Vagina (tissue), 2 donors: ENCODE measurements at regions not wholly inside any gene's neighbourhood (a gene's known extent, or its start where the extent isn't known, plus 50 kb on each side); places are given as distances from the start of the nearest gene placed in this dataset.

Experiments
- DNase-seq, 2 donors: peaks; one replicate each; pipeline ENCODE4 v3.0.0-alpha.2; 2017; ENCODE audit errors: extremely low spot score in 2 of 2
- H3K27ac ChIP-seq: fragments of 200-600 bp; sonication (generic); one replicate; pipeline ENCODE4 v1.5.1; 2019
- H3K27me3 ChIP-seq: fragments of 200-600 bp; sonication (generic); one replicate; pipeline ENCODE4 v1.5.1; 2019
- H3K36me3 ChIP-seq, 2 donors: fragments of 200-600 bp; sonication (generic); one replicate each; pipeline ENCODE4 v1.5.1; 2017 to 2019
- H3K4me1 ChIP-seq: fragments of 200-600 bp; sonication (generic); one replicate; pipeline ENCODE4 v1.5.1; 2019
- H3K4me3 ChIP-seq, 2 donors: fragments of 200-600 bp; sonication (generic); 1 replicate in 1 of 2; 2 replicates in 1 of 2; pipeline ENCODE4 v1.5.1; 2016 to 2019
- H3K9me3 ChIP-seq: fragments of 200-600 bp; sonication (generic); one replicate; pipeline ENCODE4 v1.5.1; 2019
- CTCF ChIP-seq, 3 experiments: fragments of 450-650 bp in 2 of 3; fragments of 200-600 bp in 1 of 3; sonication (generic) in 1 of 3; IDR thresholded peaks; one replicate each; pipeline ENCODE4 v1.5.1; 2017 to 2019; ENCODE audit warnings: antibody characterized with exemption in 3 of 3, mild to moderate bottlenecking in 2 of 3, moderate library complexity in 2 of 3
- POLR2A ChIP-seq, 2 donors: fragments of 450-650 bp; IDR thresholded peaks; one replicate each; pipeline ENCODE4 v1.6.1; 2017; ENCODE audit warnings: antibody characterized with exemption in 2 of 2, mild to moderate bottlenecking in 2 of 2, moderate library complexity in 2 of 2
- POLR2AphosphoS5 ChIP-seq, 2 donors: sonication (generic); formaldehyde crosslinking; IDR thresholded peaks; one replicate each; pipeline ENCODE4 v1.9.0; 2017; ENCODE audit warnings: antibody characterized with exemption in 2 of 2, mild to moderate bottlenecking in 2 of 2, low read depth in 1 of 2; ENCODE audit not compliant: insufficient read depth in 1 of 2
- intact Hi-C: fragments of 100-400 bp; cut with DNase I; formaldehyde crosslinking; loops from one replicate; pipeline ENCODE4 v1.15.1; 2023

DNA sequence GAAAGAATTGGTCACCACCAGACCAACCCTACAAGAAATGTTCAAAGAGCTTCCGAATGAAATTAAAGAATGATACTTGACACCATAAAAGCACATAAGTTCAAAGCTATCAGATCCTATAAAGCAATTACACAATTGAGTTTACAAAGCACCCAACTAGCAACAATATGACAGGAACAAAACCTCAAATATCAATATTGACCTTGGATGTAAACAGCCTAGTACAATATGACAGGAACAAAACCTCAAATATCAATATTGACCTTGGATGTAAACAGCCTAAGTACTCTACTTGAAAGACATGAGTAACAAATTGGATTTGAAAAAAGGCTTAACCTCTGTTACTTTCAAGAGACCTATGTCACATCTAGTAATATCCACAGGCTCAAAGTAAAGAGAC is 1201.4 kb downstream of the XPNPEP1 start:
- Histone ChIP-seq H3K9me3 (no peaks in the 10 kb centered on the region), H3K27me3 (no peaks in the 10 kb centered on the region), H3K27ac (no peak overlapping the region), H3K36me3 (no peaks in the 10 kb centered on the region), H3K4me1 (no peaks in the 10 kb centered on the region), H3K4me3 (no peak overlapping the region)
- DNase-seq: no peak
- no peak for TF ChIP-seq POLR2AphosphoS5 (IDR thresholded peaks at IDR 0.05; ENCODE audit: insufficient read depth in 1 of 2, low read depth in 1 of 2)
- no peak for TF ChIP-seq POLR2A (IDR thresholded peaks at IDR 0.05)
- TF ChIP-seq CTCF (IDR thresholded peaks at IDR 0.05): no peak
- intact Hi-C loops: no loop called here

GRCh38 chr10:108716352-108716751 is 1207.0 kb downstream of the XPNPEP1 start:
- intact Hi-C loops: no loop called here
- DNase-seq: no peak
- H3K4me3 ChIP-seq: no peak overlapping the region
- TF ChIP-seq POLR2A (IDR thresholded peaks at IDR 0.05) (no peak), POLR2AphosphoS5 (IDR thresholded peaks at IDR 0.05; ENCODE audit: insufficient read depth in 1 of 2, low read depth in 1 of 2) (no peak), CTCF (IDR thresholded peaks at IDR 0.05) (no peak)
- H3K27ac ChIP-seq: no peak overlapping the region
- no peaks in the 10 kb centered on the region for H3K4me1 ChIP-seq
- H3K9me3 ChIP-seq: no peaks in the 10 kb centered on the region
- no peaks in the 10 kb centered on the region for H3K27me3 ChIP-seq
- H3K36me3 ChIP-seq: no peaks in the 10 kb centered on the region

DNA sequence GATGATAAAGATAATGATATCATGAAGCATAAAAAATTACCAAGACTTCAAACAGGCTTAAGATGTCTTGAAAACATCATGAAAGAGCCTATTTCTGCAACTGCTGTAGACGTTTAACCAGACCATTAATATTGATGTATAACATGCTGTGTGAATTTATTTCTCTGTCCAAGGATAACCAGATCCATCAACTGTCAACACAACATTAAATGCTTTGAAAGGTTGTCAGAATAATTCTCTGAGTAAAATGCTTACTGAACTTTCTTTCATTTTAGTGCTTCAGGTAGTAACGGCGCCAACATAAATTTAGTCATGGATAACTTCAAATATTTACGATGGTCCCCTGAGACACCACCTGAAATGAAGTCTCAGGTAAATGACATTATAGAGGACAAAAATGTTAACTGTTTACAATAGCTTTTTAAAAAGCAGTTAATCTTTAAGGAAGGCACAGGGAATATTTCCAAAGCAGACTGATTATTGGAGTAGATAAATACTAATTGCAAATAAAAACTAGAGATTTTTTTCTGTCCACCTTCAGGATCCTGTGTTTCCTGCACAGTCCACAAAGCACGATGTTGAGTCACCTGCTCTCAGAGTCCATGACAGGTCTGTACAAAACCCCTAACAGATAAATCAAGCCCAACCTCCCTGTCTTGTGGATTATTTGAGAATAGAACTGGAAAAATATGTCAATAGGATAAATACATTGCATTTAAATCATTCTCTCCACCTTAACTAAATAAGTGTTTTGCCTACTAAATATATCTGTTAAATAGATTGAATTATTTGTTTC is 1213.2 kb downstream of the XPNPEP1 start:
- Histone ChIP-seq H3K4me3 (no peak overlapping the region), H3K4me1 (no peaks in the 10 kb centered on the region), H3K36me3 (no peaks in the 10 kb centered on the region), H3K27me3 (no peaks in the 10 kb centered on the region), H3K27ac (no peak overlapping the region), H3K9me3 (no peaks in the 10 kb centered on the region)
- no peak for TF ChIP-seq POLR2AphosphoS5 (IDR thresholded peaks at IDR 0.05; ENCODE audit: insufficient read depth in 1 of 2, low read depth in 1 of 2)
- no peak for TF ChIP-seq CTCF (IDR thresholded peaks at IDR 0.05)
- no peak for TF ChIP-seq POLR2A (IDR thresholded peaks at IDR 0.05)
- DNase-seq: no peak
- intact Hi-C loops: no loop called here

DNA sequence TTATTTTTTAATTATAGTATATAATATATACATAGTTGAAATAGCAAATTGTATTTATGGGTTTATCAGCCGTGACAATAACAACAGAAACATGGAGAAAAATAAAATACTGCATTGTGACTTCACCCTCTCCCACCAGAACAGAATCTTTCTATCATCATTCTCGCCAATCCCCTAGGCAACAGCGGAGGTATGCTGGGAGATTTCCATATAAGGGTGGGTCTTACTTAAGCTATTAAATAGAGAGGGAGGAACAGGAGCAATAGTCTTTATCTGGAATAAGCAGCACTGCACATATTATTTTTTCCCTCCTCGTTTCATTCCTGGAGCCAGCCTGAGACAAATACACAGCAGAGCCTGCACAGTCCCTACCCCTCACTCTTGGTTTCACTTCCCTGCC is 1214.9 kb downstream of the XPNPEP1 start:
- intact Hi-C loops: no loop called here
- no peak for TF ChIP-seq POLR2A (IDR thresholded peaks at IDR 0.05)
- no peak for TF ChIP-seq POLR2AphosphoS5 (IDR thresholded peaks at IDR 0.05; ENCODE audit: insufficient read depth in 1 of 2, low read depth in 1 of 2)
- TF ChIP-seq CTCF (IDR thresholded peaks at IDR 0.05): no peak
- no peaks in the 10 kb centered on the region for H3K4me1 ChIP-seq

DNA sequence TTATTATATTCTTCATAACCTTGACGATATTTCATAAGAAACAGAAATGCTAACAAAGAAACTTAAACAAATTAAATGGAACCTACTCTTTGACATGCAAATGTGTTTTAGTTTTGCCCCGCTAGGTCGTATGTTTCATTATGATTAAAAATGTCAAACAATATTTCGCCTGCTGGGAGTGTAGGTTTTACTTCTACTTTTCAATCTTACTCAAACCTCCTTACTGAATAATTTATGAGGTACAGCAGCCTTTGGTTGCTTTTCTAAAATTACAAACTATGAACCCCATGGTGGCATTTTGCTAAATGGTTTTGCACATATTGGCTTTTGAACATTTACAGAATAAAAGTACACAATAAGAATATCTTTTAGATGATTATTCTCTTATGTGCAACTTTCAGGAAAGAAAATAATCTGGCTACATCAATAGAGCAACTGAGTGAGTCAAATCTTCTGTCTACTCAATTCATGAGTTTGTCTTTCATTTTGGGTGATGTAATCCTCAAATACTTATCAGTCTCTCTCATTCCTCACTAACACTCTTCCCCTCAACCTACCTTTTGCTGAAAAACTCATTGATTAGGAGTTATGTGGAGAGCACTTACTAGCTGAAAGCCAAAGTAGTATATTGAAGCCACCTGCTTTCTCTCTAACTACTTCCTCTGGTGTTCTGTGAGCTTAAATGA is 1226.4 kb downstream of the XPNPEP1 start:
- no peak overlapping the region for H3K27ac ChIP-seq
- no peaks in the 10 kb centered on the region for H3K9me3 ChIP-seq
- no peak for TF ChIP-seq POLR2AphosphoS5 (IDR thresholded peaks at IDR 0.05; ENCODE audit: insufficient read depth in 1 of 2, low read depth in 1 of 2)
- TF ChIP-seq POLR2A (IDR thresholded peaks at IDR 0.05): no peak
- no peak for TF ChIP-seq CTCF (IDR thresholded peaks at IDR 0.05)
- no peaks in the 10 kb centered on the region for H3K27me3 ChIP-seq
- H3K4me3 ChIP-seq: no peak overlapping the region
- intact Hi-C loops: no loop called here
- no peaks in the 10 kb centered on the region for H3K4me1 ChIP-seq
- no peaks in the 10 kb centered on the region for H3K36me3 ChIP-seq
- no peak for DNase-seq

More for the DNA sequence above, 1214.9 kb downstream of the XPNPEP1 start:
- no peak for DNase-seq
- no peaks in the 10 kb centered on the region for H3K27me3 ChIP-seq
- no peak overlapping the region for H3K27ac ChIP-seq
- H3K36me3 ChIP-seq: no peaks in the 10 kb centered on the region
- H3K9me3 ChIP-seq: no peaks in the 10 kb centered on the region
- H3K4me3 ChIP-seq: no peak overlapping the region
